Panc1 (cell line): ENCODE measurements at regions not wholly inside any gene's neighbourhood (a gene's known extent, or its start where the extent isn't known, plus 50 kb on each side); places are given as distances from the start of the nearest gene placed in this dataset.

Experiments
- ATAC-seq: fragments of 200-7000 bp; cut with Tn5 transposase; 2 replicates; pipeline ENCODE4 v1.9.1; 2020; ENCODE audit warnings: mild to moderate bottlenecking, moderate library complexity
- BruUV-seq: library from RNA; stranded (reverse); fragments of 400-500 nt; replicated peaks from 2 replicates; lab custom pipeline; 2021; lab: Mats Ljungman, UMichigan
- CTCF ChIA-PET: fragments of 300-600 bp; sonication (Branson Sonifier 250); formaldehyde crosslinking; loops from one replicate; lab custom pipeline; 2022; ENCODE audit warnings: antibody characterized with exemption; lab: Charles Lee
- POLR2A ChIA-PET: fragments of 300-600 bp; sonication (Branson Sonifier 250); formaldehyde crosslinking; loops from one replicate; lab custom pipeline; 2022; ENCODE audit warnings: antibody characterized with exemption; lab: Charles Lee
- DNase-seq: peaks from one replicate; pipeline ENCODE4 v3.0.0-alpha.2; 2010; ENCODE audit warnings: low read depth, low spot score
- H3K27ac ChIP-seq: 2 replicates; pipeline ENCODE4 v1.5.1; 2011; ENCODE audit warnings: mild to moderate bottlenecking, low read length, inconsistent platforms
- H3K27me3 ChIP-seq: fragments of 200-500 bp; sonication (Bioruptor generic); 2 replicates; pipeline ENCODE4 v1.6.0; 2014; ENCODE audit warnings: low read length, inconsistent platforms; ENCODE audit not compliant: control insufficient read depth, insufficient read depth
- H3K36me3 ChIP-seq: fragments of 200-500 bp; sonication (Bioruptor generic); 2 replicates; pipeline ENCODE4 v1.5.1; 2014; ENCODE audit warnings: inconsistent platforms, mild to moderate bottlenecking, low read length, moderate library complexity; ENCODE audit not compliant: control insufficient read depth, insufficient read depth
- H3K4me1 ChIP-seq: 2 replicates; pipeline ENCODE4 v1.5.1; 2011; ENCODE audit warnings: inconsistent platforms, mild to moderate bottlenecking, low read length, moderate library complexity; ENCODE audit not compliant: control insufficient read depth, insufficient read depth
- H3K4me3 ChIP-seq, 2 experiments: 2 replicates each; pipeline ENCODE4 v1.5.1; 2011 to 2012; ENCODE audit warnings: low read depth in 2 of 2, low read length in 2 of 2, mild to moderate bottlenecking in 2 of 2, inconsistent platforms in 1 of 2, moderate library complexity in 1 of 2
- H3K9me3 ChIP-seq: fragments of 200-500 bp; sonication (Bioruptor generic); 2 replicates; pipeline ENCODE4 v1.5.1; 2014; ENCODE audit warnings: low read depth, mild to moderate bottlenecking, inconsistent platforms, low read length, moderate library complexity; ENCODE audit not compliant: control insufficient read depth, insufficient read depth
- POLR2AphosphoS5 ChIP-seq: IDR thresholded peaks from 2 replicates; pipeline ENCODE4 v1.6.1; 2012; ENCODE audit warnings: mild to moderate bottlenecking, low read depth, low read length, moderate library complexity
- SIN3A ChIP-seq: IDR thresholded peaks from 2 replicates; pipeline ENCODE4 v1.6.1; 2012; ENCODE audit warnings: low read depth, mild to moderate bottlenecking, low read length, moderate library complexity, borderline replicate concordance; ENCODE audit not compliant: insufficient read depth
- TCF7L2 ChIP-seq: IDR thresholded peaks from 2 replicates; pipeline ENCODE4 v1.6.1; 2011; ENCODE audit warnings: mild to moderate bottlenecking, low read depth, low read length, inconsistent platforms
- in situ Hi-C: cut with HindIII; loops from 2 replicates; pipeline ENCODE4 v1.10.0; 2016; ENCODE audit warnings: low sequenced_read_pairs, low pct_unique_long_range_greater_than_20kb
- intact Hi-C: fragments of 100-400 bp; cut with micrococcal nuclease; formaldehyde crosslinking; loops from one replicate; pipeline ENCODE4 v1.10.0; 2022; ENCODE audit not compliant: unreplicated experiment
- TF ChIP-seq, protein P1 (sequence below): fragments of 450-650 bp; IDR thresholded peaks from 2 replicates; pipeline ENCODE4 v1.5.1; 2017; ENCODE audit warnings: mild to moderate bottlenecking
- TF ChIP-seq, protein P2 (sequence below), 2 experiments: IDR thresholded peaks; 2 replicates each; pipeline ENCODE4 v1.6.1; 2011 to 2012; ENCODE audit warnings: low read depth in 2 of 2, control low read depth in 1 of 2, low read length in 1 of 2, mild to moderate bottlenecking in 1 of 2, moderate library complexity in 1 of 2; ENCODE audit not compliant: insufficient read depth in 1 of 2

DNA sequence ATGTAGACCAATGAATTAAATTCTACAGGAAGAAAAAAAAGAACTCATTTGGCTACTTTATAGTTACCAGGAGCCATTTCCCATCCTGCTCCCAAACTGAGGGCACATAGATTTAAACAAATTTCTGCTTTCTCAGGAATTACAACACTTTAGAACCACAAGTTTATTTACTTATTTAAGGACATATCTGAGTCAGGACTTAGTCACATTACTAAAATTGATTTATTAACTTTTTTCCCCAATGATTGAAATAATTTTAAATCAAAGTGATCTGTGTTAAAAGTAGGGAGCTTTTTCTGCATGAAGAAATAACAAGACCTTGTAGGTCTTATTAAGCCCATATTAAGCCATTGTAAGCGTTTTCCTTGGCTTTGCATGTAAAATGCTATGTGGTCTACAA, 291.0 kb upstream of the HAND2 start:
- ChIA-PET POLR2A (no interaction called here), CTCF (no interaction called here)

DNA sequence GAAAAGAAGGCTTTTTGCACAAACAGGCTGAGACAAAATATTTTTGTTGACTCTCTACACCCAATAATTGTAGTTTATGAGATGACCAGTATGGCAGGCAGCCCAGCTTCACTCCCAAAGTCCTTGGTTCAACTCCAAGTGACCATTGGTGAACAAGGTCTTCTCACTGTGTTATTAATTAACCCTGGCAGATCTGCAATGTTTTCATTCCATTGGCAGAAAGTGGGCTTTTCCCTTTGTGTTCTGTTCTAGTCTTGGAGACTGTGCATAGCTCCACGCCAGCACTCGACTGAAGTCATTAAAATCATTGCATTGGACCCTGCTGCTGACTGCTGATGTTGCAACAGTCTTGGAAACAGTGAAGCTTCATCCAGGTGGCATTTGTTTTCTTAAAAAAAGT, 277.3 kb upstream of the HAND2 start:
- ATAC-seq, result no peak
- in situ Hi-C loops (no loop called here), intact Hi-C loops (no loop called here)
- Histone ChIP-seq H3K9me3 (no peaks in the 10 kb centered on the region), H3K36me3 (no peaks in the 10 kb centered on the region), H3K4me1 (no peaks in the 10 kb centered on the region), H3K27me3 (no peaks in the 10 kb centered on the region), H3K4me3 (no peak overlapping the region), H3K27ac (no peak overlapping the region)
- ChIA-PET POLR2A (no interaction called here), CTCF (no interaction called here)
- TF ChIP-seq TCF7L2 (no peak), POLR2AphosphoS5 (no peak), SIN3A (no peak)
- TF ChIP-seq, protein P1, sequence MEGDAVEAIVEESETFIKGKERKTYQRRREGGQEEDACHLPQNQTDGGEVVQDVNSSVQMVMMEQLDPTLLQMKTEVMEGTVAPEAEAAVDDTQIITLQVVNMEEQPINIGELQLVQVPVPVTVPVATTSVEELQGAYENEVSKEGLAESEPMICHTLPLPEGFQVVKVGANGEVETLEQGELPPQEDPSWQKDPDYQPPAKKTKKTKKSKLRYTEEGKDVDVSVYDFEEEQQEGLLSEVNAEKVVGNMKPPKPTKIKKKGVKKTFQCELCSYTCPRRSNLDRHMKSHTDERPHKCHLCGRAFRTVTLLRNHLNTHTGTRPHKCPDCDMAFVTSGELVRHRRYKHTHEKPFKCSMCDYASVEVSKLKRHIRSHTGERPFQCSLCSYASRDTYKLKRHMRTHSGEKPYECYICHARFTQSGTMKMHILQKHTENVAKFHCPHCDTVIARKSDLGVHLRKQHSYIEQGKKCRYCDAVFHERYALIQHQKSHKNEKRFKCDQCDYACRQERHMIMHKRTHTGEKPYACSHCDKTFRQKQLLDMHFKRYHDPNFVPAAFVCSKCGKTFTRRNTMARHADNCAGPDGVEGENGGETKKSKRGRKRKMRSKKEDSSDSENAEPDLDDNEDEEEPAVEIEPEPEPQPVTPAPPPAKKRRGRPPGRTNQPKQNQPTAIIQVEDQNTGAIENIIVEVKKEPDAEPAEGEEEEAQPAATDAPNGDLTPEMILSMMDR, result no peak
- TF ChIP-seq, protein P2, sequence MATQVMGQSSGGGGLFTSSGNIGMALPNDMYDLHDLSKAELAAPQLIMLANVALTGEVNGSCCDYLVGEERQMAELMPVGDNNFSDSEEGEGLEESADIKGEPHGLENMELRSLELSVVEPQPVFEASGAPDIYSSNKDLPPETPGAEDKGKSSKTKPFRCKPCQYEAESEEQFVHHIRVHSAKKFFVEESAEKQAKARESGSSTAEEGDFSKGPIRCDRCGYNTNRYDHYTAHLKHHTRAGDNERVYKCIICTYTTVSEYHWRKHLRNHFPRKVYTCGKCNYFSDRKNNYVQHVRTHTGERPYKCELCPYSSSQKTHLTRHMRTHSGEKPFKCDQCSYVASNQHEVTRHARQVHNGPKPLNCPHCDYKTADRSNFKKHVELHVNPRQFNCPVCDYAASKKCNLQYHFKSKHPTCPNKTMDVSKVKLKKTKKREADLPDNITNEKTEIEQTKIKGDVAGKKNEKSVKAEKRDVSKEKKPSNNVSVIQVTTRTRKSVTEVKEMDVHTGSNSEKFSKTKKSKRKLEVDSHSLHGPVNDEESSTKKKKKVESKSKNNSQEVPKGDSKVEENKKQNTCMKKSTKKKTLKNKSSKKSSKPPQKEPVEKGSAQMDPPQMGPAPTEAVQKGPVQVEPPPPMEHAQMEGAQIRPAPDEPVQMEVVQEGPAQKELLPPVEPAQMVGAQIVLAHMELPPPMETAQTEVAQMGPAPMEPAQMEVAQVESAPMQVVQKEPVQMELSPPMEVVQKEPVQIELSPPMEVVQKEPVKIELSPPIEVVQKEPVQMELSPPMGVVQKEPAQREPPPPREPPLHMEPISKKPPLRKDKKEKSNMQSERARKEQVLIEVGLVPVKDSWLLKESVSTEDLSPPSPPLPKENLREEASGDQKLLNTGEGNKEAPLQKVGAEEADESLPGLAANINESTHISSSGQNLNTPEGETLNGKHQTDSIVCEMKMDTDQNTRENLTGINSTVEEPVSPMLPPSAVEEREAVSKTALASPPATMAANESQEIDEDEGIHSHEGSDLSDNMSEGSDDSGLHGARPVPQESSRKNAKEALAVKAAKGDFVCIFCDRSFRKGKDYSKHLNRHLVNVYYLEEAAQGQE (IDR thresholded peaks at IDR 0.05; ENCODE audit: insufficient read depth in 1 of 2, low read depth in 2 of 2, low read length in 1 of 2), result no peak
- no TSS peak for BruUV-seq
- no peak for DNase-seq

More for the DNA sequence above, 291.0 kb upstream of the HAND2 start:
- Histone ChIP-seq H3K4me1 (no peaks in the 10 kb centered on the region), H3K9me3 (no peaks in the 10 kb centered on the region), H3K4me3 (no peak overlapping the region), H3K36me3 (no peaks in the 10 kb centered on the region), H3K27me3 (no peaks in the 10 kb centered on the region), H3K27ac (no peak overlapping the region)
- no TSS peak for BruUV-seq
- intact Hi-C loops (no loop called here), in situ Hi-C loops (no loop called here)
- no peak for DNase-seq
- ATAC-seq, result no peak
- TF ChIP-seq, protein P2 (IDR thresholded peaks at IDR 0.05; ENCODE audit: insufficient read depth in 1 of 2, low read depth in 2 of 2, low read length in 1 of 2), result no peak
- TF ChIP-seq SIN3A (no peak), TCF7L2 (no peak), POLR2AphosphoS5 (no peak)
- TF ChIP-seq, protein P1, result no peak
